ENCODE measurements at regions not wholly inside any gene's neighbourhood (a gene's known extent, or its start where the extent isn't known, plus 50 kb on each side); places are given as distances from the start of the nearest gene placed in this dataset.

GRCh38 chr4:3826247-3827172 is 60.3 kb downstream of the ADRA2C start:
- no peaks in the 10 kb centered on the region for H4K20me1 ChIP-seq (ENCODE audit: insufficient read depth, low read length)
- CTCF ChIA-PET (ENCODE audit: unreplicated experiment) = no interaction called here
- DNase-seq (ENCODE audit: low spot score) = no peak
- TF ChIP-seq EZH2phosphoT487 (IDR thresholded peaks at IDR 0.05; ENCODE audit: borderline replicate concordance, low read depth, low read length) (no peak), CTCF (conservative IDR thresholded peaks at IDR 0.05; ENCODE audit: low read length) (no peak)
- BruUV-seq (replicated peaks) = no TSS peak
- H3K27ac ChIP-seq (ENCODE audit: low read depth, low read length, poor library complexity, severe bottlenecking) = no peak overlapping the region
- POLR2A ChIA-PET = no interaction called here
- no peak overlapping the region for H2AFZ ChIP-seq (ENCODE audit: low read length)
- no peaks in the 10 kb centered on the region for H3K36me3 ChIP-seq (ENCODE audit: insufficient read depth, low read length)
- H3K79me2 ChIP-seq (ENCODE audit: insufficient read depth, low read depth, low read length) = no peaks in the 10 kb centered on the region
- H3K9me2 ChIP-seq (ENCODE audit: insufficient read depth, low read length) = no peaks in the 10 kb centered on the region
- intact Hi-C loops (cut with micrococcal nuclease; ENCODE audit: unreplicated experiment) = no loop called here
- no peaks in the 10 kb centered on the region for H3K4me1 ChIP-seq (ENCODE audit: insufficient read depth, low read length, poor library complexity, severe bottlenecking)
- H3K4me3 ChIP-seq (ENCODE audit: low read depth, low read length, poor library complexity, severe bottlenecking) = no peak overlapping the region
- no peaks in the 10 kb centered on the region for H3K9me3 ChIP-seq (ENCODE audit: low read length)
- no peak overlapping the region for H3K4me2 ChIP-seq (ENCODE audit: low read length)

- DNase-seq (ENCODE audit: low spot score) = no peak
- POLR2A ChIA-PET = no interaction called here
- H3K36me3 ChIP-seq (ENCODE audit: insufficient read depth, low read length) = no peaks in the 10 kb centered on the region
- H3K4me2 ChIP-seq (ENCODE audit: low read length) = no peak overlapping the region
- intact Hi-C loops (cut with micrococcal nuclease; ENCODE audit: unreplicated experiment) = no loop called here
- CTCF ChIA-PET (ENCODE audit: unreplicated experiment) = no interaction called here
- BruUV-seq (replicated peaks) = no TSS peak
- no peaks in the 10 kb centered on the region for H4K20me1 ChIP-seq (ENCODE audit: insufficient read depth, low read length)
- no peaks in the 10 kb centered on the region for H3K4me1 ChIP-seq (ENCODE audit: insufficient read depth, low read length, poor library complexity, severe bottlenecking)
- H3K79me2 ChIP-seq (ENCODE audit: insufficient read depth, low read depth, low read length) = no peaks in the 10 kb centered on the region
- H3K27ac ChIP-seq (ENCODE audit: low read depth, low read length, poor library complexity, severe bottlenecking) = no peak overlapping the region
- no peaks in the 10 kb centered on the region for H3K9me2 ChIP-seq (ENCODE audit: insufficient read depth, low read length)
- H3K9me3 ChIP-seq (ENCODE audit: low read length) = no peaks in the 10 kb centered on the region
- no peak overlapping the region for H2AFZ ChIP-seq (ENCODE audit: low read length)
- TF ChIP-seq CTCF (conservative IDR thresholded peaks at IDR 0.05; ENCODE audit: low read length) (no peak), EZH2phosphoT487 (IDR thresholded peaks at IDR 0.05; ENCODE audit: borderline replicate concordance, low read depth, low read length) (no peak)
- no peak overlapping the region for H3K4me3 ChIP-seq (ENCODE audit: low read depth, low read length, poor library complexity, severe bottlenecking)
These were observed 61.7 kb downstream of the ADRA2C start for GRCh38 chr4:3827616-3828492.

All from OCI-LY7 (cell line).